ENCODE measurements at regions not wholly inside any gene's neighbourhood (a gene's known extent, or its start where the extent isn't known, plus 50 kb on each side); places are given as distances from the start of the nearest gene placed in this dataset.

GRCh38 chr18:30927042-30927441 is 115.5 kb downstream of the DSC3 start:
- Histone ChIP-seq H2BK15ac (ENCODE audit: low read length) (no peak overlapping the region), H3K4me3 (ENCODE audit: extremely low read depth in 1 of 4, insufficient read depth in 2 of 4, low read depth in 3 of 4, low read length in 4 of 4) (no peak overlapping the region), H3K18ac (ENCODE audit: extremely low read depth, low read length) (no peak overlapping the region), H4K20me1 (replicated peaks in 1 of 2; ENCODE audit: control insufficient read depth in 1 of 2, insufficient read depth in 2 of 2, low read length in 2 of 2) (no peaks in the 10 kb centered on the region), H3K36me3 (ENCODE audit: control insufficient read depth in 2 of 4, insufficient read depth in 4 of 4, low read length in 3 of 4) (no peaks in the 10 kb centered on the region), H2AFZ (ENCODE audit: low read length) (no peak overlapping the region), H3K79me1 (ENCODE audit: low read depth, low read length) (no peaks in the 10 kb centered on the region), H2BK12ac (ENCODE audit: low read depth, low read length) (no peak overlapping the region), H3K14ac (ENCODE audit: insufficient read length) (no peak overlapping the region), H3K9ac (replicated peaks in 1 of 4; ENCODE audit: extremely low read depth in 1 of 4, low read depth in 3 of 4, low read length in 3 of 4) (no peak overlapping the region), H4K8ac (ENCODE audit: extremely low read depth, insufficient read depth, low read length) (no peak overlapping the region), H2BK20ac (ENCODE audit: low read length) (no peak overlapping the region), H3K27ac (ENCODE audit: low read depth, low read length) (no peak overlapping the region), H2BK120ac (replicated peaks; ENCODE audit: low read depth, low read length) (no peak overlapping the region), H2AK5ac (ENCODE audit: low read depth, low read length) (no peak overlapping the region), H4K91ac (replicated peaks; ENCODE audit: insufficient read length, low read length) (no peak overlapping the region), H3K4me2 (ENCODE audit: insufficient read depth in 1 of 2, low read depth in 2 of 2, low read length in 2 of 2) (no peak overlapping the region), H2BK5ac (ENCODE audit: low read depth, low read length) (no peak overlapping the region), H3K4ac (replicated peaks; ENCODE audit: insufficient read length, low read depth, low read length) (no peak overlapping the region), H3K9me3 (ENCODE audit: insufficient read depth in 2 of 2, low read depth in 1 of 2, low read length in 1 of 2) (no peaks in the 10 kb centered on the region), H3K27me3 (replicated peaks in 1 of 4; ENCODE audit: control insufficient read depth in 3 of 4, extremely low read depth in 1 of 4, insufficient read depth in 3 of 4, low read length in 3 of 4) (no peaks in the 10 kb centered on the region), H3K4me1 (replicated peaks in 1 of 4; ENCODE audit: control insufficient read depth in 3 of 4, insufficient read depth in 4 of 4, low read length in 3 of 4) (no peaks in the 10 kb centered on the region), H3K23ac (ENCODE audit: insufficient read length) (no peak overlapping the region), H4K5ac (ENCODE audit: insufficient read length, low read depth, low read length) (no peak overlapping the region), H3K79me2 (ENCODE audit: control insufficient read depth in 1 of 2, insufficient read depth in 2 of 2, low read length in 2 of 2) (no peaks in the 10 kb centered on the region), H3K23me2 (ENCODE audit: low read depth, low read length) (no peaks in the 10 kb centered on the region; the same call in 1 of the 2 replicates), H3K56ac (replicated peaks; ENCODE audit: insufficient read length, low read depth, low read length) (no peak overlapping the region)
- ChIA-PET CTCF (ENCODE audit: partially characterized antibody) (interaction anchor here (1.1 kb wide), 1 partner anchor 10 kb away, joined by 3 read pairs; no protein-coding TSS in a partner anchor), POLR2A (ENCODE audit: partially characterized antibody) (no interaction called here)
- 95% methylated on average over 1 of the region's 1 CpG; no CpG with 5 or more reads in 1 of the 2 experiments for WGBS, 2 experiments (ENCODE audit: extremely low coverage in 1 of 2, insufficient coverage in 1 of 2, insufficient read length in 1 of 2, insufficient replicate concordance in 2 of 2, low coverage in 1 of 2, low lambda C conversion rate in 2 of 2, missing lambda C conversion rate in 1 of 2)
- FAIRE-seq (no peak), DNase-seq (ENCODE audit: low read depth in 1 of 2, low spot score in 2 of 2) (no peak)
- no peak for TF ChIP-seq YY1 (IDR thresholded peaks at IDR 0.05; ENCODE audit: low read depth, low read length)
- TF ChIP-seq SUZ12 (IDR thresholded peaks at IDR 0.05; ENCODE audit: low read length): no peak
- TF ChIP-seq CEBPB (IDR thresholded peaks at IDR 0.05; ENCODE audit: low read depth, low read length): no peak
- TF ChIP-seq RBBP5 (IDR thresholded peaks at IDR 0.05; ENCODE audit: borderline replicate concordance, low read depth, low read length): no peak
- no peak for TF ChIP-seq JUN (IDR thresholded peaks at IDR 0.05; ENCODE audit: low read depth, low read length)
- no peak for TF ChIP-seq RXRA (IDR thresholded peaks at IDR 0.05; ENCODE audit: insufficient read depth, low read depth, low read length)
- TF ChIP-seq SP4 (IDR thresholded peaks at IDR 0.05; ENCODE audit: low read length): no peak
- no peak for TF ChIP-seq KDM4A (IDR thresholded peaks at IDR 0.05; ENCODE audit: low read depth, low read length, severe bottlenecking)
- no peak for TF ChIP-seq SAP30 (IDR thresholded peaks at IDR 0.05; ENCODE audit: insufficient read depth, insufficient replicate concordance, low read length)
- TF ChIP-seq BCL11A (IDR thresholded peaks at IDR 0.05; ENCODE audit: low read depth in 2 of 2, low read length in 2 of 2): no peak
- no peak for TF ChIP-seq SIX5 (IDR thresholded peaks at IDR 0.05; ENCODE audit: low read depth, low read length)
- no peak for TF ChIP-seq CBX8 (IDR thresholded peaks at IDR 0.05; ENCODE audit: borderline replicate concordance, low read depth, low read length)
- no peak for TF ChIP-seq CBX5 (IDR thresholded peaks at IDR 0.05; ENCODE audit: low read depth, low read length)
- TF ChIP-seq ZNF274 (IDR thresholded peaks at IDR 0.05; ENCODE audit: borderline replicate concordance, extremely low read depth, low read length): no peak
- no peak for TF ChIP-seq SRF (IDR thresholded peaks at IDR 0.05; ENCODE audit: low read depth, low read length)
